WTC11 (cell line): ENCODE measurements at regions not wholly inside any gene's neighbourhood (a gene's known extent, or its start where the extent isn't known, plus 50 kb on each side); places are given as distances from the start of the nearest gene placed in this dataset.

Experiments used
- ATAC-seq: fragments of 200-7000 bp; cut with Tn5 transposase; 2 replicates; pipeline ENCODE4 v1.10.0; 2021; ENCODE audit warnings: mild to moderate bottlenecking, moderate library complexity
- CTCF ChIA-PET: fragments of 300-600 bp; sonication (Branson Sonifier 250); formaldehyde crosslinking; loops from one replicate; lab custom pipeline; 2021; ENCODE audit warnings: antibody characterized with exemption; lab: Charles Lee
- POLR2A ChIA-PET: fragments of 350-600 bp; sonication (Branson Sonifier 250); formaldehyde crosslinking; loops from one replicate; lab custom pipeline; 2021; ENCODE audit warnings: antibody characterized with exemption; lab: Charles Lee
- DNase-seq: peaks from one replicate; pipeline ENCODE4 v3.0.0; 2021; ENCODE audit warnings: low spot score
- H3K27ac Mint-ChIP-seq: 2 replicates; pipeline ENCODE4 v1.8.0; 2021; ENCODE audit warnings: mixed read lengths
- H3K27me3 Mint-ChIP-seq: 2 replicates; pipeline ENCODE4 v1.8.0; 2021; ENCODE audit warnings: low read depth, mild to moderate bottlenecking, moderate library complexity, mixed read lengths
- H3K36me3 Mint-ChIP-seq: 2 replicates; pipeline ENCODE4 v1.8.0; 2021; ENCODE audit warnings: mixed read lengths
- H3K4me1 Mint-ChIP-seq: 2 replicates; pipeline ENCODE4 v1.8.0; 2022; ENCODE audit warnings: mixed read lengths
- H3K4me3 Mint-ChIP-seq: 2 replicates; pipeline ENCODE4 v1.8.0; 2021; ENCODE audit warnings: mild to moderate bottlenecking, moderate library complexity, mixed read lengths
- H3K9me3 Mint-ChIP-seq: 2 replicates; pipeline ENCODE4 v1.8.0; 2021; ENCODE audit warnings: mixed read lengths
- AFF4 ChIP-seq: sonication (generic); formaldehyde crosslinking; IDR thresholded peaks from 2 replicates; pipeline ENCODE4 v1.8.1; 2023; ENCODE audit warnings: mild to moderate bottlenecking, missing genetic modification reagents, borderline replicate concordance
- CREM ChIP-seq: sonication (generic); formaldehyde crosslinking; IDR thresholded peaks from 2 replicates; pipeline ENCODE4 v1.8.1; 2022; ENCODE audit warnings: mild to moderate bottlenecking, missing genetic modification reagents, moderate library complexity
- E2F4 ChIP-seq: sonication (generic); formaldehyde crosslinking; IDR thresholded peaks from 2 replicates; pipeline ENCODE4 v1.8.1; 2022; ENCODE audit warnings: low read depth, mild to moderate bottlenecking, moderate library complexity, missing genetic modification reagents, borderline replicate concordance
- ELF4 ChIP-seq: sonication (generic); formaldehyde crosslinking; IDR thresholded peaks from 2 replicates; pipeline ENCODE4 v1.8.1; 2022; ENCODE audit warnings: low read depth, mild to moderate bottlenecking, moderate library complexity, missing genetic modification reagents
- GRHL2 ChIP-seq: fragments of 250-450 bp; sonication (Bioruptor Pico); IDR thresholded peaks from 2 replicates; pipeline ENCODE4 v1.8.0; 2022; ENCODE audit warnings: mild to moderate bottlenecking, moderate library complexity; ENCODE audit not compliant: insufficient replicate concordance, severe bottlenecking
- NFATC4 ChIP-seq: fragments of 250-450 bp; sonication (Bioruptor Pico); IDR thresholded peaks from 2 replicates; pipeline ENCODE4 v1.9.0; 2021; ENCODE audit warnings: mild to moderate bottlenecking
- NR1H2 ChIP-seq: sonication (generic); formaldehyde crosslinking; IDR thresholded peaks from 2 replicates; pipeline ENCODE4 v1.9.0; 2021; ENCODE audit warnings: mild to moderate bottlenecking, moderate library complexity, missing genetic modification reagents
- NR3C1 ChIP-seq: sonication (generic); formaldehyde crosslinking; conservative IDR thresholded peaks from 2 replicates; pipeline ENCODE4 v1.8.1; 2023; ENCODE audit warnings: low read depth, mild to moderate bottlenecking, missing genetic modification reagents
- PRDM15 ChIP-seq: sonication (generic); formaldehyde crosslinking; IDR thresholded peaks from 2 replicates; pipeline ENCODE4 v1.8.0; 2022; ENCODE audit warnings: missing genetic modification reagents
- RELA ChIP-seq: sonication (generic); formaldehyde crosslinking; IDR thresholded peaks from 2 replicates; pipeline ENCODE4 v1.8.1; 2022; ENCODE audit warnings: missing genetic modification reagents, mild to moderate bottlenecking, borderline replicate concordance
- USF1 ChIP-seq: sonication (generic); formaldehyde crosslinking; IDR thresholded peaks from 2 replicates; pipeline ENCODE4 v1.8.0; 2022; ENCODE audit warnings: mild to moderate bottlenecking, missing genetic modification reagents
- ZNF532 ChIP-seq: fragments of 250-450 bp; sonication (Bioruptor Pico); IDR thresholded peaks from 2 replicates; pipeline ENCODE4 v1.9.0; 2021; ENCODE audit warnings: mild to moderate bottlenecking, borderline replicate concordance
- TF ChIP-seq, protein P1 (sequence below): fragments of 250-450 bp; sonication (Bioruptor Pico); IDR thresholded peaks from 2 replicates; pipeline ENCODE4 v1.9.0; 2021; ENCODE audit warnings: mild to moderate bottlenecking
- TF ChIP-seq, protein P2 (sequence below): sonication (generic); formaldehyde crosslinking; IDR thresholded peaks from 2 replicates; pipeline ENCODE4 v1.8.1; 2022; ENCODE audit warnings: mild to moderate bottlenecking, missing genetic modification reagents, moderate library complexity, borderline replicate concordance
- TF ChIP-seq, protein P3 (sequence below): sonication (generic); formaldehyde crosslinking; IDR thresholded peaks from 2 replicates; pipeline ENCODE4 v1.8.0; 2023; ENCODE audit warnings: mild to moderate bottlenecking, missing genetic modification reagents

- TF ChIP-seq NFATC4 (CRISPR knock-in tag), result no peak
- TF ChIP-seq RELA (CRISPR knock-in tag), result no peak
- no peak for TF ChIP-seq E2F4 (CRISPR knock-in tag)
- no peak for TF ChIP-seq PRDM15 (CRISPR knock-in tag)
- no peak for TF ChIP-seq GRHL2 (CRISPR knock-in tag)
- TF ChIP-seq NR3C1 (CRISPR knock-in tag), result no peak
- TF ChIP-seq, protein P1, sequence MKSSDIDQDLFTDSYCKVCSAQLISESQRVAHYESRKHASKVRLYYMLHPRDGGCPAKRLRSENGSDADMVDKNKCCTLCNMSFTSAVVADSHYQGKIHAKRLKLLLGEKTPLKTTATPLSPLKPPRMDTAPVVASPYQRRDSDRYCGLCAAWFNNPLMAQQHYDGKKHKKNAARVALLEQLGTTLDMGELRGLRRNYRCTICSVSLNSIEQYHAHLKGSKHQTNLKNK (CRISPR knock-in tag), result no peak
- Mint-ChIP-seq H3K27me3 (no peaks in the 10 kb centered on the region), H3K27ac (no peak overlapping the region), H3K9me3 (peaks cover 11% of the 10 kb centered on the region), H3K4me1 (no peaks in the 10 kb centered on the region), H3K36me3 (peaks cover 10% of the 10 kb centered on the region), H3K4me3 (no peak overlapping the region)
- CTCF ChIA-PET, result no interaction called here
- POLR2A ChIA-PET, result no interaction called here
- ATAC-seq (no peak), DNase-seq (no peak)
These were observed 1250.1 kb downstream of the ZPLD1 start for GRCh38 chr3:103684904-103685303.

DNA sequence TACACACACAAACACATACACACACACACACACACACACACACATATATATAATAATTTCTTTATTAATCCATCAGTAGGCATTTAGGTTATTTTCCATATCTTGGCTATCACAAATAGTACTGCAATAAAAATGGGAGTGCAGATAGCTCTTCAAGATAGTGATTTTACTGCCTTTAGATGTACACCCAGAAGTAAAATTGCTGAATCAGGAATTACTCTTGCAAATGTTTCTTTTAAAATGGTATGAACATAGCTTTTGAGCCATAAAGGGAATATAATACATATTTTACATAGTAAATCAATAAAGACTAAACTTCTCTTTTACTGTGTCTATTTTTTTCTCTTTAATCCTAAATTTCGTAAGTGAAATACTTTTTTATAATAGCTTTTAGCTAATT lies 1251.1 kb downstream of the ZPLD1 start:
- DNase-seq (no peak), ATAC-seq (no peak)
- no peak overlapping the region for H3K27ac Mint-ChIP-seq
- H3K27me3 Mint-ChIP-seq, result no peaks in the 10 kb centered on the region
- H3K9me3 Mint-ChIP-seq, result peaks cover 16% of the 10 kb centered on the region
- H3K4me3 Mint-ChIP-seq, result no peak overlapping the region
- POLR2A ChIA-PET, result no interaction called here
- TF ChIP-seq, protein P2, sequence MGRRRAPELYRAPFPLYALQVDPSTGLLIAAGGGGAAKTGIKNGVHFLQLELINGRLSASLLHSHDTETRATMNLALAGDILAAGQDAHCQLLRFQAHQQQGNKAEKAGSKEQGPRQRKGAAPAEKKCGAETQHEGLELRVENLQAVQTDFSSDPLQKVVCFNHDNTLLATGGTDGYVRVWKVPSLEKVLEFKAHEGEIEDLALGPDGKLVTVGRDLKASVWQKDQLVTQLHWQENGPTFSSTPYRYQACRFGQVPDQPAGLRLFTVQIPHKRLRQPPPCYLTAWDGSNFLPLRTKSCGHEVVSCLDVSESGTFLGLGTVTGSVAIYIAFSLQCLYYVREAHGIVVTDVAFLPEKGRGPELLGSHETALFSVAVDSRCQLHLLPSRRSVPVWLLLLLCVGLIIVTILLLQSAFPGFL (CRISPR knock-in tag), result no peak
- TF ChIP-seq ZNF532, result no peak
- no peak for TF ChIP-seq AFF4 (CRISPR knock-in tag)
- TF ChIP-seq CREM (CRISPR knock-in tag), result no peak
- TF ChIP-seq, protein P3, sequence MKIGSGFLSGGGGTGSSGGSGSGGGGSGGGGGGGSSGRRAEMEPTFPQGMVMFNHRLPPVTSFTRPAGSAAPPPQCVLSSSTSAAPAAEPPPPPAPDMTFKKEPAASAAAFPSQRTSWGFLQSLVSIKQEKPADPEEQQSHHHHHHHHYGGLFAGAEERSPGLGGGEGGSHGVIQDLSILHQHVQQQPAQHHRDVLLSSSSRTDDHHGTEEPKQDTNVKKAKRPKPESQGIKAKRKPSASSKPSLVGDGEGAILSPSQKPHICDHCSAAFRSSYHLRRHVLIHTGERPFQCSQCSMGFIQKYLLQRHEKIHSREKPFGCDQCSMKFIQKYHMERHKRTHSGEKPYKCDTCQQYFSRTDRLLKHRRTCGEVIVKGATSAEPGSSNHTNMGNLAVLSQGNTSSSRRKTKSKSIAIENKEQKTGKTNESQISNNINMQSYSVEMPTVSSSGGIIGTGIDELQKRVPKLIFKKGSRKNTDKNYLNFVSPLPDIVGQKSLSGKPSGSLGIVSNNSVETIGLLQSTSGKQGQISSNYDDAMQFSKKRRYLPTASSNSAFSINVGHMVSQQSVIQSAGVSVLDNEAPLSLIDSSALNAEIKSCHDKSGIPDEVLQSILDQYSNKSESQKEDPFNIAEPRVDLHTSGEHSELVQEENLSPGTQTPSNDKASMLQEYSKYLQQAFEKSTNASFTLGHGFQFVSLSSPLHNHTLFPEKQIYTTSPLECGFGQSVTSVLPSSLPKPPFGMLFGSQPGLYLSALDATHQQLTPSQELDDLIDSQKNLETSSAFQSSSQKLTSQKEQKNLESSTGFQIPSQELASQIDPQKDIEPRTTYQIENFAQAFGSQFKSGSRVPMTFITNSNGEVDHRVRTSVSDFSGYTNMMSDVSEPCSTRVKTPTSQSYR (CRISPR knock-in tag), result no peak
- no peak for TF ChIP-seq NR1H2 (CRISPR knock-in tag)
- TF ChIP-seq USF1, result no peak
- TF ChIP-seq ELF4 (CRISPR knock-in tag), result no peak
- TF ChIP-seq, all 79 proteins: peak for 0
- CTCF ChIA-PET, result no interaction called here
- H3K36me3 Mint-ChIP-seq, result peaks cover 13% of the 10 kb centered on the region
- H3K4me1 Mint-ChIP-seq, result peaks cover 1% of the 10 kb centered on the region; the same call in 1 of the 2 replicates
